A549 (cell line): ENCODE measurements at regions not wholly inside any gene's neighbourhood (a gene's known extent, or its start where the extent isn't known, plus 50 kb on each side); places are given as distances from the start of the nearest gene placed in this dataset.

Experiments used
- EHMT2 ChIP-seq: fragments of 200-600 bp; sonication (generic); IDR thresholded peaks from 2 replicates; pipeline ENCODE4 v1.6.1; 2016; ENCODE audit warnings: antibody characterized with exemption, low read depth, mild to moderate bottlenecking, moderate library complexity
- EP300 ChIP-seq, 2 experiments: fragments of >200 bp; sonication (Bioruptor Twin); formaldehyde crosslinking; IDR thresholded peaks; 2 replicates in 1 of 2; 3 replicates in 1 of 2; pipeline ENCODE4 v1.6.1; 2016 to 2017
- FOSL2 ChIP-seq, 2 experiments: fragments of 450-650 bp in 1 of 2; fragments of >200 bp in 1 of 2; sonication (Bioruptor Twin) in 1 of 2; formaldehyde crosslinking; IDR thresholded peaks; 2 replicates each; pipeline versions ENCODE4 v1.5.0 to v1.6.1; 2016 to 2020; ENCODE audit warnings: mild to moderate bottlenecking in 1 of 2, moderate library complexity in 1 of 2
- JUN ChIP-seq, 2 experiments: fragments of >200 bp; sonication (Bioruptor Twin); formaldehyde crosslinking; IDR thresholded peaks; 2 replicates in 1 of 2; 3 replicates in 1 of 2; pipeline ENCODE4 v1.6.1; 2016 to 2017
- KDM1A ChIP-seq: fragments of 200-600 bp; sonication (generic); IDR thresholded peaks from 2 replicates; pipeline ENCODE4 v1.6.1; 2016; ENCODE audit warnings: low read depth, mild to moderate bottlenecking
- POLR2A ChIP-seq: IDR thresholded peaks from 2 replicates; pipeline ENCODE4 v1.6.1; 2012; ENCODE audit warnings: mild to moderate bottlenecking, low read length
- RAD21 ChIP-seq, 2 experiments: fragments of >200 bp in 1 of 2; sonication (Bioruptor Twin) in 1 of 2; formaldehyde crosslinking in 1 of 2; IDR thresholded peaks in 1 of 2; conservative IDR thresholded peaks in 1 of 2; 2 replicates in 1 of 2; 3 replicates in 1 of 2; pipeline ENCODE4 v1.6.1; 2012 to 2018; ENCODE audit warnings: inconsistent platforms in 1 of 2
- RFX5 ChIP-seq: fragments of 450-650 bp; IDR thresholded peaks from 2 replicates; pipeline ENCODE4 v1.7.1; 2014; ENCODE audit warnings: antibody characterized with exemption, mild to moderate bottlenecking, moderate library complexity
- SMC3 ChIP-seq: fragments of >200 bp; sonication (Bioruptor Twin); formaldehyde crosslinking; IDR thresholded peaks from 3 replicates; pipeline ENCODE4 v1.6.1; 2018; ENCODE audit warnings: inconsistent platforms
- TF ChIP-seq, protein P1 (sequence below): fragments of >200 bp; sonication (Bioruptor Twin); formaldehyde crosslinking; IDR thresholded peaks from 3 replicates; pipeline ENCODE4 v1.5.1; 2016
- TF ChIP-seq, protein P2 (sequence below): fragments of 250-450 bp; sonication (Bioruptor Pico); IDR thresholded peaks from 2 replicates; pipeline ENCODE4 v1.5.0; 2020; ENCODE audit warnings: low read depth, mild to moderate bottlenecking, moderate library complexity
- TF ChIP-seq, protein P3 (sequence below): fragments of 150-350 bp; IDR thresholded peaks from 2 replicates; pipeline ENCODE4 v1.6.1; 2014; ENCODE audit warnings: low read depth, mild to moderate bottlenecking, low read length
- TF ChIP-seq, protein P4 (sequence below): fragments of 450-650 bp; IDR thresholded peaks from 2 replicates; pipeline ENCODE4 v1.6.1; 2014; ENCODE audit warnings: antibody characterized with exemption
- TF ChIP-seq, protein P5 (sequence below): IDR thresholded peaks from 2 replicates; pipeline ENCODE4 v1.6.1; 2012

DNA sequence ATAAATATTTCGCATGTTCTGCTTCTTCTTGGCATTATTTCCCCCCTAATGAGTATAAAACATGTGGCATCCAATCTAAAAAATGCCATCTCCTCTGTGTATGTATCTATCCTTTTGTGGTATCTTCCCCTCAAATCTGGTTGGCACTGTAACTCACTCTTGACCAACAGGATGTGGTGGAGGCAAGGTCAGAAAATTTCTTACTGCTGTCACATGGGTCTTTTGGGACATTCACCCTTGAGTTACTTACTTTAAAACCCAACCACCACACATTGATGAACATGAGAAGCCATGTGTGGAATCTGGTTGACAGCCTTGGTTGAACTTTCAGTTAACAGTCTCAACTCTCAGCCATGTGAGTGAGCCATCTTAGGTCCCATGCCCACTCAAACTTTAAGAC, 516.9 kb downstream of the SLC16A7 start:
- TF ChIP-seq FOSL2 (IDR thresholded peaks at IDR 0.05) (no peak), FOSL2 (CRISPR knock-in tag; IDR thresholded peaks at IDR 0.05) (no peak), RFX5 (no peak), JUN (IDR thresholded peaks at IDR 0.05) (no peak), RAD21 (conservative IDR thresholded peaks at IDR 0.05 in 1 of 2, IDR thresholded peaks at IDR 0.05 in 1 of 2) (no peak), SMC3 (no peak), POLR2A (no peak), EHMT2 (no peak), EP300 (IDR thresholded peaks at IDR 0.05) (no peak), KDM1A (no peak)
- TF ChIP-seq, protein P1, sequence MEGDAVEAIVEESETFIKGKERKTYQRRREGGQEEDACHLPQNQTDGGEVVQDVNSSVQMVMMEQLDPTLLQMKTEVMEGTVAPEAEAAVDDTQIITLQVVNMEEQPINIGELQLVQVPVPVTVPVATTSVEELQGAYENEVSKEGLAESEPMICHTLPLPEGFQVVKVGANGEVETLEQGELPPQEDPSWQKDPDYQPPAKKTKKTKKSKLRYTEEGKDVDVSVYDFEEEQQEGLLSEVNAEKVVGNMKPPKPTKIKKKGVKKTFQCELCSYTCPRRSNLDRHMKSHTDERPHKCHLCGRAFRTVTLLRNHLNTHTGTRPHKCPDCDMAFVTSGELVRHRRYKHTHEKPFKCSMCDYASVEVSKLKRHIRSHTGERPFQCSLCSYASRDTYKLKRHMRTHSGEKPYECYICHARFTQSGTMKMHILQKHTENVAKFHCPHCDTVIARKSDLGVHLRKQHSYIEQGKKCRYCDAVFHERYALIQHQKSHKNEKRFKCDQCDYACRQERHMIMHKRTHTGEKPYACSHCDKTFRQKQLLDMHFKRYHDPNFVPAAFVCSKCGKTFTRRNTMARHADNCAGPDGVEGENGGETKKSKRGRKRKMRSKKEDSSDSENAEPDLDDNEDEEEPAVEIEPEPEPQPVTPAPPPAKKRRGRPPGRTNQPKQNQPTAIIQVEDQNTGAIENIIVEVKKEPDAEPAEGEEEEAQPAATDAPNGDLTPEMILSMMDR: no peak
- TF ChIP-seq, protein P2, sequence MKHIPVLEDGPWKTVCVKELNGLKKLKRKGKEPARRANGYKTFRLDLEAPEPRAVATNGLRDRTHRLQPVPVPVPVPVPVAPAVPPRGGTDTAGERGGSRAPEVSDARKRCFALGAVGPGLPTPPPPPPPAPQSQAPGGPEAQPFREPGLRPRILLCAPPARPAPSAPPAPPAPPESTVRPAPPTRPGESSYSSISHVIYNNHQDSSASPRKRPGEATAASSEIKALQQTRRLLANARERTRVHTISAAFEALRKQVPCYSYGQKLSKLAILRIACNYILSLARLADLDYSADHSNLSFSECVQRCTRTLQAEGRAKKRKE (CRISPR knock-in tag): no peak
- TF ChIP-seq, protein P3, sequence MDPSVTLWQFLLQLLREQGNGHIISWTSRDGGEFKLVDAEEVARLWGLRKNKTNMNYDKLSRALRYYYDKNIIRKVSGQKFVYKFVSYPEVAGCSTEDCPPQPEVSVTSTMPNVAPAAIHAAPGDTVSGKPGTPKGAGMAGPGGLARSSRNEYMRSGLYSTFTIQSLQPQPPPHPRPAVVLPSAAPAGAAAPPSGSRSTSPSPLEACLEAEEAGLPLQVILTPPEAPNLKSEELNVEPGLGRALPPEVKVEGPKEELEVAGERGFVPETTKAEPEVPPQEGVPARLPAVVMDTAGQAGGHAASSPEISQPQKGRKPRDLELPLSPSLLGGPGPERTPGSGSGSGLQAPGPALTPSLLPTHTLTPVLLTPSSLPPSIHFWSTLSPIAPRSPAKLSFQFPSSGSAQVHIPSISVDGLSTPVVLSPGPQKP: no peak
- TF ChIP-seq, protein P4, sequence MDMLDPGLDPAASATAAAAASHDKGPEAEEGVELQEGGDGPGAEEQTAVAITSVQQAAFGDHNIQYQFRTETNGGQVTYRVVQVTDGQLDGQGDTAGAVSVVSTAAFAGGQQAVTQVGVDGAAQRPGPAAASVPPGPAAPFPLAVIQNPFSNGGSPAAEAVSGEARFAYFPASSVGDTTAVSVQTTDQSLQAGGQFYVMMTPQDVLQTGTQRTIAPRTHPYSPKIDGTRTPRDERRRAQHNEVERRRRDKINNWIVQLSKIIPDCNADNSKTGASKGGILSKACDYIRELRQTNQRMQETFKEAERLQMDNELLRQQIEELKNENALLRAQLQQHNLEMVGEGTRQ: no peak
- TF ChIP-seq, protein P5, sequence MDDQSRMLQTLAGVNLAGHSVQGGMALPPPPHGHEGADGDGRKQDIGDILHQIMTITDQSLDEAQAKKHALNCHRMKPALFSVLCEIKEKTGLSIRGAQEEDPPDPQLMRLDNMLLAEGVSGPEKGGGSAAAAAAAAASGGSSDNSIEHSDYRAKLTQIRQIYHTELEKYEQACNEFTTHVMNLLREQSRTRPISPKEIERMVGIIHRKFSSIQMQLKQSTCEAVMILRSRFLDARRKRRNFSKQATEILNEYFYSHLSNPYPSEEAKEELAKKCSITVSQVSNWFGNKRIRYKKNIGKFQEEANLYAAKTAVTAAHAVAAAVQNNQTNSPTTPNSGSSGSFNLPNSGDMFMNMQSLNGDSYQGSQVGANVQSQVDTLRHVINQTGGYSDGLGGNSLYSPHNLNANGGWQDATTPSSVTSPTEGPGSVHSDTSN: no peak
